ENCODE measurements at regions not wholly inside any gene's neighbourhood (a gene's known extent, or its start where the extent isn't known, plus 50 kb on each side); places are given as distances from the start of the nearest gene placed in this dataset.

DNA sequence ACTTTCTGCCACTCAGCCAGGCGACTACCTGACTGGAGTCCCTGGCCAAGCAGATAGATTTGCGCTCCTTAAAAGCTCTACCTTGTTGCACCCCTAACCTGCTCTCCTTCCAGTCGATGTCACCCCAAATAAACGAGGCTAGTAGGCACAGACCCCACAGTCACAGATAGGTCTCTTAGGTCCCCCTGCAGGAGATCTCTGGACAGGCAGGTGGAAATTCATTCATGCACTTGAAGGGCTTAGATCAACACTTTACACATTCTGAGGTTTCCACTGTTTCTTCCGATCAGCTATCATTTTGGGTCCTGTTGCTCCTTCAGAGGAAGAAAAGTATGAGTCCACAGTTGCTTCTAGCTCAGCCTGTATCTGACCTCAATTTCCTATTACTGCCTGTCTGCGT lies 272.6 kb upstream of the FMN2 start:
- no peak for DNase-seq (ENCODE audit: low read depth, low spot score)

DNA sequence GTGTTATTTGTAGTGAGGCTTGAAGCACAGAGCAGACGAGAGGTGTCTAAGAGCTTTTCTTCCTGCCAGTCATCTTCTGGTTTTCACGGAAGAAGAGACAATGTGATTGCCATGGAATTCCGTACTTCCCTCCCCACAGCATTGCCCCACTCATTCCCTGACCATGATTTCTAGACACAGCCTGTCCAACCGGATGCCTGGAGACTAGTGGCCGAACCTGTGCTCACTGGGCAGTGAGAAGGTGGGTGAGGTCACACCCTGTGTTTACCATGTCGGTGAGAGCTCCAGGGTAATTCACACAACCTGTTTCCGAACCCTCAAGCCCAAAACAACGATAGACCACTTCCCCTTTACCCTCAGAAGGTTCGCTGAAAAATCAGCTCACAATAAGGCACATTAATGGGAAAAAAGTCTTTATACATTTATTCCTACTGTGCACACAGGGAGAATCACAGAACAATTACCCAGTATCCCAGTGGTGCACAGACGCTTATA lies 271.9 kb upstream of the FMN2 start:
- no peak for DNase-seq (ENCODE audit: low read depth, low spot score)

DNA sequence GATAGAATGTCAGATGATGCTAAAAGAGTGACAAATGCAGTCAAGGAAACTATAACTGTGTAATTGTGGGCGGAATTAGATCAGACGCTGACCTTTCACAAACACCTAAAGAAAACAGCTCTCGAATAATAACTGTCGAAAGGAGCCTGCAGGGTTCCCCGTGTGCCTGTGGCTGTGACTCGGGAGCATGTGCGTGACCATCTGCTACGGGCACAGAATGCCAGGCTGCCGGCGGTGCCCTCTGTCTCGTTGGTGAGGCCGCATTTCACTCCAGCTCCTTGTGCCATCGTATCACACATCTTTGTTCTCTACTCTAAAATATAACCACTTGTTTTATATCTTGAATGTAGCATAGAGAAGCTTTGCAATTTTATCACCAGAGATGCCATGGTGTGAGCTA lies 267.8 kb upstream of the FMN2 start:
- DNase-seq (ENCODE audit: low read depth, low spot score): no peak

DNA sequence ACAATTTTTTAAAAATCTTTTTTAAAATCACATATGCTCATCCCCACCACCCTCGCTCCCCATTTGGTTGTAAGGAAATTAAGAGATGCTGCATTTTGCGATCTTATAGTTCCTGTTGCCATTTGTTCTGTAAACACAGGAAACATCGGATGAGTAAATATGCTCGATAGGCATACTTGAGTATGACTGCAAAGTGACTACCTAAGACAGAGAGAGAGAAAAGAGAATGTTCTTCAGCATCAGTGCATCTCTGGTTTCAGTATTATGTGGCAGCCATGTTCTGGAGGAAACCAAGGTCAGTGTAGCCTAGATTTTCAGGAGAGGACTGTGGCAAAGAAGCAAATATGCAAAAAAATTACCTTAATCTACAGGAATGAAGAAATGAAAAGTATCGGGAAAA lies 265.5 kb upstream of the FMN2 start:
- DNase-seq (ENCODE audit: low read depth, low spot score): no peak

DNA sequence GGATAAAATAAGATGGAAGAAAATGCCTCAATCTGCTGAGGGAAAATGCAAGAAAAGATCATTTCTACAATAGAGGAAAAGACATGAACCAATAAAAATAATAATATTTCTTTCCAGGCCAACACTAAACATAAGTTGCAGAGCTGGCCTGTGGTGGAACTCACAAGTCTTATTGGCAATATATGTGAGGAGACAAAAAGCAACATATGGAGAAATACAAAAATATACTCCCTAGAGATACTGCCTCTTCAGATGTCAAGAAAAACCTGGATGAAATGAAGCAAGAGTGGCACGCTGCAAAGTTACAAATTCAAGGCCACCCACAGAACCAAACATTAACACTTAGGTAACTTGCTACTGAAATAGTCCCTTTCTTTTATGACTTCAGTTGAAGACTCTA lies 264.9 kb upstream of the FMN2 start:
- no peak for DNase-seq (ENCODE audit: low read depth, low spot score)

DNA sequence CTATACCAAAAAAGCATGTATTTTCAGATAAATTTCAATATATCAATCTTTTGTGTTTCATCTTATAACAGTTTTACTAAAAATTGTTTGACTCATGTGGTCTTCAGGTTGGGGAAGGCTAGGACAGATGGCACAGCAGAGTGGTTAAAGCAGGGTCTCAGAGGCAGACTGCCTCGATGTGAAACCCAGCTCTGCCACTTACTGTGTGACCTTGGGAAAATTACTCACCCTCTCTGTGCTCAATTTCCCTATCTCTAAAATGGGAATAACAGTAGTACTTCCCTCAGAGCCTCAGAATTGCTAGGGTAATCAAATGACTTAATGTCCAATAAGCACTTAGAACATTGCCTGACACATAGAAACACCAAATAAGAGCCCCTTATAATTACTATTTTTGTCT lies 262.1 kb upstream of the FMN2 start:
- DNase-seq (ENCODE audit: low read depth, low spot score): no peak

DNA sequence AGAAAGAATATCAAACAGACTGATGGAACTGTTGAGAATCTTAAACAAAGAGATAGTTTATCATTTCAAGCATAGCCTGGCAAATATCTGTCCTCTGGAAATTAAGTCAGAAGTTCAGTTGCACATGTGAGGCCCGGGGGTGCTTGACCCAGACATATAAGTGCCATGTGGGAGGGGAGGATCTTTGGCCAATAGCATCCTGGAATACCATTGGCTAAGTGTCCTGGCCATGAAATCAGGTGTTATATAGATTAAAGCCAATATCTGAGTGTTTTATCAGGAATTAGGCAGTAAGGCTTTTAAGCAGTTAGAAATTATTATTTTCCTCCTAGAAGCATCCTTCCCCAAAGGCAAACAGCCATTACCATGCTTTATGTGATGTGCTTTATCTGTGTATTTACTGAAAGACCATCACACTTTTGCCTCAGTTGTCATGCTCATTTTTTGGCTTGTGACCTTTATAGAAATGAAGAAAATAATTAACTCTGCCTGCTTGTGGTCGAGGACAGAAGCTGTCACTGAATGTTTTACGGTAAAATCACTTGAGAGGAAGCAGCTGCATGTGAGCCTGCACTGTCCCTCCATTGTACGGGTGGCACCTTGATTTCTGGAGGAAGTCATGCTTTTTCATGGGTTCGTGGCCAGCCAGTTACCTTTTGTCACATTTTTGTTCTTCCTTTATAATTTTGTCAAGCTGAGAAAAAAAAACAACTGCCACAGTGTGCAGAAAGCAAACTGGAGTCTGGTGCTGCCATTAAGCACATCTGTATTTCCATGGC lies 259.9 kb upstream of the FMN2 start:
- DNase-seq (ENCODE audit: low read depth, low spot score): no peak

DNA sequence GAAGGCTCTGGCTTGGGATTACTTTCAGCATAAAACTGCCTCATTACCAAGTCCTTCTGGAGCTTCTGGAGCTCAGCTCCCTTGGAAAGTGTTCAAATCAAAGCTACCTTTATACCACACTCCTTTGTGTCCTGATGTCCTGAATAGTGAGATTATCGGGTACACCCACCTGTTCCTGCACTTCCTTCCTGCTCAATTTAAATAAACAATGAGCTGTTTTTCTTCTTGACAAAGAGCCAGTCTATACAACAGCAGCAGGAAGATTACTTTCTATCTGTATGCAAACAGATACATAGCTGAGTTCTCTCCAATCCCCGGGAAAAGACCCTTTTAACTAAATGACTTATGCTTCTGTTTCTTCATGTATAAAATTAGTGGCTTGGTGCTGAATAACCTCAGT lies 258.0 kb upstream of the FMN2 start:
- DNase-seq (ENCODE audit: low read depth, low spot score): no peak

DNA sequence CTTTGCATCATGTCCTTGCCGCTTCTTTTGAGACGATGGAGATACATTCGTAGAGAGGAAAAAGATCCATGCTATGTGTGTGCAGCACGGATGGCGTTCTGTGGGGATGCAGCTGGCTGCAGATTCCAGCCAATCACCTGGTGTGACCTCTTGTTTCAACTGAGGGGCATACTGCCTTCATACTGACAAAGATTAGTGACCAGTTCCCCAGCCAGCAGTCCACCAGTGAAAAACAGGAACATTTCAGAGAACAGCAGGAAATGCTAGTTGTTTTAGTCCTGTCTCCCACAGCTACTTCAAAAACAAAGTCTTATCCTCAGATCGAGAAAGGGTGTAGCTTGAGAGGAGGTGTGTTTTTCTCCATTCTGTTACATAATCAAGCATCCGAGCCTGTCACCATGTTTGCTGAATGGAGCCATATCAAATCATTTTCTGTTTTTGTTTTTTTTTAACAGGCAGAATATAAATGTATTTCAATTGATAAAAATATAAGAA lies 255.7 kb upstream of the FMN2 start:
- DNase-seq (ENCODE audit: low read depth, low spot score): no peak

DNA sequence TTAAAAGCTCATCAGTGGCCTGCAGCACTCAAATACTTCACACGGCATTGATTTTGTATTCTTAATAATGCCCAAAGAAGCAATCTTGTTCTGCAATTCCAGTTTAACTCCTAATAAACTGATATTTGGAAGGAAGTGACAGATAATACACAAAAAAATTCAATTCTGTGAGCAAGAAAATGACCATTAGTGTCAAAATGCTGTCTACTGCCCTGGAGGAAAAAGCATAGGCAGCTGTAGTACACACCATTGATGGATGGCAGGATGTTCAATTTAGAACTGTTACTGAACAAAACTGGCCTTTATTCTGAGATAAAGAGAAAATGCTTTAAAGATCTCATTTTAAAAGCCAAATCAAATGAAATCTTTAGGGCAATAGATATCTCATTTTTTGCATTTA lies 251.3 kb upstream of the FMN2 start:
- no peak for DNase-seq (ENCODE audit: low read depth, low spot score)

DNA sequence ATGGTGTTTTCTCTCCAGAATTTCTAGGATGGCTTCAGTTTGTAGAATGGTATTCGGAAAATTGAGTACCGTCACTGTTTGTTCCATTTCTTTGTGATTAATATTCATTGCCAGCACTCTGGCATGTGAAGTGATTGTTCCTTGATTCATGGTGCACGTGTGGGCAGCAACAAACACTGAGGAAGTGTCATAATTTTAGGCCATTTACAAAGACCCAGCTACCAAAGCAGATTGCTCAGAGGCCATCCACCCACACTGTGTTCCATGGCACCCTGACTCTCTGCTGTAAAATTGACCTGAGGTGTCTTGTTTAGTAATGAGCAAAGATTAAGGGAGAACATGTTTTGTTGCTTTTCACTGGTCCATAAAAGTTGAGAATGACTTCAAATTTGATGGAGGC lies 250.9 kb upstream of the FMN2 start:
- no peak for DNase-seq (ENCODE audit: low read depth, low spot score)

DNA sequence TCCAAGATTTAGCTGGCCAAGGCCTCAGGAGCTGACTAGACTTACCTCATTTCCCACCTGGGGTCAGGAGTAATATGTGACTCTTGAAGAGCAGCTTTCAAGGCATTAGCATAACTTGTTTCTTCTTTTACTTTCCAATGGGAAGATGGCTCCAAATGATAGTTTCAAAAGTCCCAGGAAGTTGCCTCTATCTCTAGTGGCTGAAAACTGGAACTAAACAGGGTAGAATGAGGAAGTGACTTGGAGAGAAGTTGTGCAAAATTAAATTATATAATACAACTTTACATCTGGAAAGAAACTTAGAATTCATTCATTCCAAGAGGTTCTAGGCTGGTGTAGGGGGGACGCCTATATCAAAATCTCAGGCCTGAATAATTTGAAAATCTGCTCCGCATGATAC lies 250.1 kb upstream of the FMN2 start:
- DNase-seq (ENCODE audit: low read depth, low spot score): no peak

DNA sequence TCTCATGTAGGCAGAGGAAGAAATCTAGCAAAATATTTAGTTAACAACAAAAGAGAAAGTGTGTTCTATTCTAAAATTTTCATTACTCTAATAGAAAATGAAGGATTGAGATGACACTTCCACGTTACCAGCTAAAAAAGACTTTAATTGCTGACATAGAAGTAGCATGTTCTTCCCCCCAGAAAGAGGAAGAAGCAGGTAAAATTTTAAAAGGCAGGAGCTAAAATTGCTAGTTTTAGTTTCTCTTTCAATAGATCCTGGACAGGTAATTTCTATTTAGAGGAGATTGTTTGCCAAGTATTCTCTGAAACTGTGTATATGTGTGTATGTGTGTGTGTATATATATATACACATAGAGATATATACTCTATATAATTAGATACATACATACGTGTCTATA lies 248.1 kb upstream of the FMN2 start:
- no peak for DNase-seq (ENCODE audit: low read depth, low spot score)

DNA sequence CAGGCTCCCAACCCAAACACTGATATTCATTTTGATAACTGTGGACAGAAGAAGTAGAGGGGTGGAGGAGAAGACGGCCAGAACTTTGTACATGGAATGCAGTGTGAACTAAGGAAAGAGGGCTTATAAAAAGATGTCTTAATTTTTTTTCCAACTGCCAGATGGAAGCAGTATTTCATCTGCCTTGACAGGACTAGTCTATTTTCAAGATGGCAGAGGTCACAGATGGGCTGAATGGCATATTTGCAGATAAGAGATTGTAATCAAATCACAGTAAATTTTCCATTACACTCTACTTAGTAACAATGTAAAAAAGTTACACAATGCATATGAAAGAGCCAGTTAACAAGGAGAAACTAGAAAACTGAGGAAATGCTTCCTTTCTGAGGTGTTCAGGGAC lies 246.8 kb upstream of the FMN2 start:
- no peak for DNase-seq (ENCODE audit: low read depth, low spot score)

DNA sequence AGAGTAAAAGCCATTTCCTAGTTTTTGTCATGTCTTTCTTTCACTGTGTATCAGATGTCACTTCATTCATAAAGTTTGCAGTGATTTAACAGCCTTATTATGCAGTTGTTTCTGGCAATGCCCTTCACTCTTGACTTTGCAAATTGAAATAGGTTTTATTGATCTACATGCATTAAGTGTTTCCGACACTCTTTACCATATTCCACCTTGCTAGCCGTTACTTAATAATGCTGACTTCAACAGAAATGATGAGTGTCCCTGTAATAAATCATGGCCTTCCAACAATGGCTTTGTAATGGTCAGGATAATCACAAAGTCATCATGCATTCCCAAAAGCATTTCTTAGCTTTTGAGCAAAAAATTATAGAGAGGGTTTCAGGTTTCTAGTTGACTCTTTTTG lies 236.8 kb upstream of the FMN2 start:
- DNase-seq (ENCODE audit: low read depth, low spot score): no peak

DNA sequence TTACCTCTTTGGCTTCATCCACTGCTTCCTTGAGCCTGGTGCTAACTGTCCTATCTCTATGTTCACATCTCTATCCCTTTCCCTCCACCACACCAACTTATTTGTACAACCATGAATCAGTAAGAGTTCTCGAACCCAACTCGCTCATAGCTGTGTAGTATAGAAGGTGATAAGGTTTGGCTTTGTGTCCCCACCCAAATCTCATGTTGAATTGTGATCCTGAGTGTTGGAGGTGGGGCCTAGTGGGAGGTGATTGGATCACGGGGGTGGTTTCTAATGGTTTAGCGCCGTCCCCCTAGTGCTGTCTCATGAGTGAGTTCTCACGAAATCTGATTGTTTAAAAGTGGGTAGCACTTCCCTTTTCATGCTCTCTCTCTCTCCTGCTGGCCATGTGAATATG lies 235.6 kb upstream of the FMN2 start:
- DNase-seq (ENCODE audit: low read depth, low spot score): no peak

DNA sequence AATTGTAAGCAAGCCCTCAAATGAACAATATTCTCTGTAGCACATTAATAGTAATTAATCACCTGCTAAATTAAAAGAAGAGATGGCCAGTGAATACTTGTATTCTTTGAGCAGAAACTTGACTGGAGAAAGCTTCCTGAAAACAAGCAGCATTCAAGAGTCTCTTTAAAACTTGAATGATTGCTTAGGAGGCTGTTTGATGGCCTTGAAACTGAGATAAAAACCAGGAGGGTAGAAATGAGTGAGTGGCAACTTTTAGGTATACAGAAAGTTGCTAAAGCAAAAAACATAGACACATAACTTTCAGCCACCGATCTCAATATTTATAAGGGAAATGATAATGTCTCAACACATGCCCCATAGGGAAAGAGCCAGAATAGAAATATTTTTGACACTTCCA lies 234.8 kb upstream of the FMN2 start:
- no peak for DNase-seq (ENCODE audit: low read depth, low spot score)

DNA sequence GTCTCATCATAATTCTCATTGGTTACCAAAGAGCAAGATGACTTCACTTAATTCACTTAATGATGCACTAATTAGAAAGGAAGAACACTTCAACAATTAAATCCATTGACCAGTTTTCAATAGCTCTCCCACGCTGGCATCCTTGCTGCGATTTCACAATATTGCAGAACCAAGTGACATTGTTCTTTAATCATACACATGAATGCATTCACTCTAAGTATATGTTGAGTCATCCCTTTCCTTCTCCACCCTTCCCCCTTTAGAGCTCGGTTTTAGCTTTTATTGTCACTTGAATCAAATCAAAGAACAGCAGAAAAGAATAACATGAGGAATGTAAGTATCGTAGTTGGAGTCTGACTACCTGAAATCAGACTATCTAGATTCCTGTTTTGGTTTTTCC lies 233.6 kb upstream of the FMN2 start:
- DNase-seq (ENCODE audit: low read depth, low spot score): no peak

DNA sequence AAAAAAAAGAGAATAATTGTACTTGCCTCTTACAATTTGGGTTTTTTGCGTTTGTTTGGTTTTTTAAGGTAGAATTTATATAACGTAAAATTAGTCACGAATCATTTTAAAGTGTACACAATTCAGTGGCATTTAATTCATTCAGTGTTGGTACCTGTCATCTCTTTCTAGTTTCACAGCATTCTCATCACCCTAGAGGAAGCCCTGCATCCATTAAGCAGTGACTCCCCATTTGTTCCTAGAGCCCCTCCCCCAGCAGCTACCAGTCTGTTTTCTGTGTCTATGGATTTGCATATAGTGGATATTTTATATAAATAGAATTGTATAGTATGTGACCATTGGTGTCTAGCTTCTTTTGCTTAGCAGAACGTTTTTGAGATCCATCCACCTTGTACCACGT lies 233.2 kb upstream of the FMN2 start:
- DNase-seq (ENCODE audit: low read depth, low spot score): no peak

DNA sequence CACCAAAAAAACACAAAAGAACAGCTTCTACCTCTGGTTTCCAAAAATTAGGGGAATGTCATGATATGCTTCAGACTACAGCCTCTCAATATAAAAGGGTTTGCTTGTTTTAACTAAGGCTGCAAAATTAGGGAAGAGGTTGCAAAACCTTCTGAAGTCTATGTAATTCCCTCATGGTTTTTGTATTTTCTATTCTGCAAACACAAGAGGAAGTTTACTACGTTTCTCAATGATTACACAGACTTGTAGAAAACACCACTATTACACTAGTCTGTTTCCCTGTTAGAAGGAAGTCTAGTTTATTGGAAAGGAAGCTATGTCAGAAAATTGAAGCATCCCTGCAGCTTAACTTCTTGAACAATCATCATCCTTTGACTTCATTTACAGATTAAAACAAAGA lies 229.7 kb upstream of the FMN2 start:
- DNase-seq (ENCODE audit: low read depth, low spot score): no peak

DNA sequence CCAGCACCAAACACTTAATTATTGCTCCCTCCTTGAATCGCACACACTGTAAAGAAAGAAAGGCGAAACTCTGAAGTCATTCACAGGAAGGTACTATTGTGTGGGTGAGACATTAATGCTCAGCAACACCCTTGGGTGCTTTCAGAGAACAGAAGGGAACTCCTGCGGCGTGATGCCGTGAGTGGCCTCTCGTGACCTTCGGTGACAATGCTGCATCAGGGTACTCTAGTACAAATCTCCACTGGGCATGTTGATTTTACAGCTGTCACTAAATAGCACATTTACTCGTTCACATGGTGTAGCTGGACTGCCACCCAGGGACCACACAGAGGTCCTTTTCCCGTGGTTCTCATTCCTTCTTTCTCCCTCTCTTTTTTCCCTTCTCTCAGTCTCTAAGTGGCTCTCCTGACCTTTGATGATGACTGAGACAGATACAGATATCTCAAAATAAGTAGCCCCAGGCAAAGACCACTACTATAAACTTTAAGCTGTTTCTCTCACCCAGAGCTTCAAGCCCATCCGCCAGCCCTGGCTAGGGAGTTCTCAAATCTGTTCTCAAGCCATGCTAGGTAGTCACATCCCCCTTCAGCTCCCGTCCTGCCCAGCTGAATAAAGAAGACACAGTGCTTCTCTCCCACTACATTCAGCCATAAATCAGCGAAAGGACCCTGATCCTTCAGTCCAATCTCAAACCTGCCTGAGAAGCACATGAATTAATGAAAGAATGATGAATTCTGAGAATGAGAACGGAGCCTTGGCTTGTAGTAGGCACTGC lies 223.4 kb upstream of the FMN2 start:
- DNase-seq (ENCODE audit: low read depth, low spot score): no peak

DNA sequence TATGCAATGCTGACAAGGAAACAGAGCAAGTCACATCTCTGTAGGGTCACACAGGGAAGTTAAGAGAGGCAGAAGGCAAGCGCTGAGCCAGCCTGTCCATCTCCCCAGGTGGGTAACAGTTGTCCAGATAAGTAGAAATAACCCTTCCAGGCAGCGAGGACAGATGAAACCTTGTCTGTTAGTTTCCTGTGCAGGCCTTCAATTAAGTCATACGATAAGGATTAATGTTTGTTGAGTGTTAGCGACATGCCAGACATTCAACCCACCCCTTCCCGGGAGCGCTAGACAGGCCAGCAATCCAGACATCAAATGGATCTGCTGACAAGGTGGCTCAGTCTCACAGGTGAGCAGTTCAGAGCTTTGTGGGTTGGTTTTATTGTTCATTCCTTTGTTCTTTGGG lies 221.5 kb upstream of the FMN2 start:
- DNase-seq (ENCODE audit: low read depth, low spot score): no peak

DNA sequence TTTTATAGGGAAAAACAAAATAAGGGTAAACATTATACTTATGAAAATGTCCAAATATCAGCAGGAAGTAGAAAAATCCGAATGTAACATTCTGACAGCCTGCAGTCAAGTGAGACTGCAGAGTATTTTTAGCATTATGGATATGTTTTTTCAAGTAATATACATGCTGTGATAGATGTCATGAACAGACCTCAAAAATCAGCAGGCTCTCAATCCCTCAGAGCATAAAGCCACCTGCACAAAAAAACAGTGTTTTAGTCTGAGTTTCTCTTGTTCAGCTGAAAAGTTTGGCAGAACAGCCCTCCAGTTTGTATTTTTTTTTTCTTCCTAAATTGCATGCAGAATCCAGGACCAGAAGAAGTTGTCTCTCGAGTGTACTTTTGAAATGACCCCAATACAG lies 219.1 kb upstream of the FMN2 start:
- DNase-seq (ENCODE audit: low read depth, low spot score): no peak

All from smooth muscle cell of the brain vasculature (primary cell).